T-helper 1 cell (primary cell): ENCODE measurements at regions not wholly inside any gene's neighbourhood (a gene's known extent, or its start where the extent isn't known, plus 50 kb on each side); places are given as distances from the start of the nearest gene placed in this dataset.
"Not testable (repeated sequence)": the region's sequence is repeated elsewhere in the genome, so short reads cannot be mapped to it uniquely, and the experiment has no call there.

Experiments
- DNase-seq, 5 donors: peaks; one replicate each; pipeline ENCODE4 v3.0.0-alpha.2; 2012 to 2020

DNA sequence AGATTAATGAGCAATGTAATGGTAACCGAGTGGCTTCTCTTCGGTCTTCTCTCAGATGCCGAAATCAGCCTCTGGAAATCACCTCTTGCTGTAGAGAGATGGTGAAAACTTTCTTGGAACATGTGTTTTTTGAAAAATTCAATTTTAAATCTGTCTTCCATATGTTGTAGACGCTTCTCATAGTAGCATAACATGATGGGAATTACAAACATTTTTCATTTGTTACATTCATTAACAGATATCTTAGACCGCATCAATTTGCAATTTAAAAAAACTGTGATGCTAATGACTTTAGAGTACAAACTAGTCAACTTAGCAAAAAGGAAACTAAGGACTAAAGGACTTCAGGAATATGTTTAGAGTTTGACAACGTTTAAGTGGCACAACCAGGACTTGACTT, 275.2 kb downstream of the ASXL3 start:
- no peak for DNase-seq

DNA sequence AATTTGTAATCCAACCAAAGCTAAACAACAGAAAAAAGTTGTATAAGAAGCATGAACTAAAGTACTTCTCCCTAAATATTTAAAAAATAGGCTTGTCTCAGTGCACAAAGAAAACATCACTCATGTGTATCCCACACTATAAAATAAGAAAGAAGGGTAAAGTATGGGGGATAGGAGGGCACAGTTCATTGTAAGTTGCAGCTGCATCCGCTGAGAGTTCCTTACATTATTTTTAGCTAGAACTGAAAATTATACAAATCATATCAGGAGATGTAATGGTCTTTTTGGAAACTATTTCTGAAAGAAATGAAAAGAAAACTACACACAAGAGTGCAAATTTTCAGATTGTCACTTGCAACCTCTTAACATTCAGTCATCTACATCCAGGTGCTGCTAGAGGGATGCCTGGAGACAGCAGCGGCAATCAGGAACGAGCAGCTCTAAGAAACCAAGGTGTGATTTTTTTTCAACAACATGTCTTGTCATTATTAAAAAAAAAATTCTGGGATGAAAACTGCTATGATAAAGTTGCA, 273.6 kb downstream of the ASXL3 start:
- no peak for DNase-seq

DNA sequence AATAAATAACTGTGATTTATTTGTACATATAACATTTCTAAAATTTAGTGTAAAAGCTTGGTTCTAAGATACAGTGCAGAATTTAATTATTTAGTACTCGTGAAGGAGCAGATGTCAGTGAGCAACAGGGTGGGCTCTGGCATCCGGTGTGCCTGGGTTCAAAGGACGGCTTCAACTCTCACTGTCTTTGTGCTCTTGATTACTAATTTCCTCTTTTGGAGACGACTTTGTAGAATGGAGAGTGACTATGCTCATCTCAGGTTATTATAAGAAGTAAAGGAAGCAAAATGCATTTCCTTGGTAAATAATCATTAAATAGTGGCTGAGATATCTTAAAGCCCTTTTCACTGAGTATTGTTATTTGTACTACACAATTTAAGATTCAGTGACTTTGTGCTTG, 271.7 kb downstream of the ASXL3 start:
- DNase-seq, result no peak

DNA sequence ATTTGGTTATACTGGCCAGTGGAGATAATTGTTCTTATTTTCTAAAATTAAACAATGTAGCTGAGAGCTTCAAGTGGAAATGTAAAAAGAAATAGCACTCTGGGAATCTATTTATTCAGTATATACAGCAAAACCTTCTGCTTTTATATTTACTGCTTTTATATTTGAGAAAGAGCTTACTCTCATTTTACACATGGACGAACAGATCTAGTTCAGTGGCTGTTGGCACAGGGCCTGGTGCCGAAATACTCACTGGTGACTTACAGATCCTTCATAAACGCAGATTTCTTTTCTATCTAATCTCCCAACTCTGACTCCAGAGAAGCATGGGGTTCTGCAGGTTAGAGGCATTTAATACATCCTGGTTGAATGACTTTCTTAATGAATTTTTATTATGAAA, 266.2 kb downstream of the ASXL3 start:
- no peak for DNase-seq

DNA sequence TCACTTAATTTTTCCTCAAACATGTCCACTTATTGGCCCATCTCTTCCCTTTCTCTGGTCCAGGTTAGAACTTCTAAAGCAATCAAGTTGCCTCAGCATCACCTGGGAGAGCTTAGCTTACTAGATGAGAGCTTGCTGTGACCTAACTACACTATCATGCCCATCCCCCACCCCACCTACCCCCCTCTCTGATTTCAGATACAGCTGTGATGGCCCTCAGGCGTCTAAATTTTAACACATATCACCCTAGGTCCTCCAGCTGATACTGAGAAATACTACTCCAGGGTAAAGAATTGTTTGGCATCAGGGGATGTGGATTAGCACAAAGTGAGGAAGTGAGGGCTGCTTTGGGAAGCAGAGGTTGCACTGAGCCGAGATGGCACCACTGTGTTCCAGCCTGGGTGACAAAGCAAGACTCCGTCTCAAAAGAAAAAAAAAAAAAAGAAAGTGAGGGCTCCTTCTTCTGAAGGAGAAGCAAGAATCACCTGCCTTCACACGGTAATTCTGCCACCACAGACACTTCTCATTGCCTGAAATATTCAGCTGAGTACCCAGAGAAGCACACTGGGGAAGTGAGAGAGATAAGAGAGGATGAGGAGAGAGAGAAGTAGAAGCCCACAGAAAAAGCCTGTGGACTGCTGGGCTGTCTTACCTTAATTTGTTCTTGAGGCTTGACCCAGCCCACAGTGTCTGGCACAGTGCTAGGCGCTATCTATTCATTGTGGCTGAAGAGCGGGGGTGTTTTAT, 263.4 kb downstream of the ASXL3 start:
- no peak for DNase-seq

DNA sequence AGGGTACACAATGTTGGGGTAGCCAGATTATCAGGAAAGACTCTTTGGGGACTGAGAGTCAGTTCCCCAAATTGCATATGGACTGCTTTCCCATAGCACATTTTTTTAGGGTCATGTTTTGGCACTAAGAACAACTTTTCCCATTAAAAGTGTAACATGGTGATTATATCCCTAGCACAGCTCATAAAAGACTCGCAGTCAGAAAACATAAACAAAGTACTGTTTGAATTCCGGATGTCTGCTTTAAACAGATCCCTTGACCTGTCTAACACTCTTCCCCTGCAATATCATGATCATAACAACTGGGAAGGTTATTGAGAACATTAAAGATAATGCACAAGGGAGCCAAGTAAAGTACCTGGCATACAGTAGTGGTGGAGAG, 262.2 kb downstream of the ASXL3 start:
- no peak for DNase-seq

DNA sequence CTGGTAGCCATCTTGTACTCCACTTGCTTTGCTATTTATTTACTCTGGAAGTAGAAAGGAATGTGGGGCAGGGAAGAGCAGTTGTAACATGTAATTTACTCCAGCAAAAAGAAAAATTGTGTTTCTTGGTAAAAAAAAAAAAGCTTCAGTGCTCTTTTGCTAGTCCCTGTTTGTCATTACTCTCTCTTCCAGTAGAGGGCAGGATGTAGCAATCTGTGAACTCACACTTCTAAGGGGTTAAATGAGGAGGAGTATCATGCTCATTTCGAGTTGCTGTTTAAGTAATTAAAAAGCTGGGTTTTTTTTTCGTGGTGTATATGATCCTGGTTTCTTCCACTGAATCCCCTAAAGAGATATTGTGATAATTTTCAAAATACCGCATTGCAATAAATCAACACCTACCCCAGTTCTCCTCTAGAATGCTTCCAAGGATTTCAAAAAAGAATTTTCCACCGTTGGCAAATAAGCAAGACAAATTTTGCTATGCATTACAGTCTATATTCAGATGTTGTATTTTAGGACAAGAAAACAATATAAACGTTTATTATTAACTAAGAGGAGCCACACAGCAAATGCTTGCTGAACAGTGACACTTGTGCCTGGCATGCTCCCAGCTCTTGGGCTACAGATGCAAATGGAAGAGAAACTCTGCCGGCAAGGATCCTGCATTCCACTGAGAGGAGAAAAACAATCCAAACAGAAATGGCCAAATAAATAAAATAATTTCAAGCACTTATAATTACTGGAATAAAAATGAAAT, 261.6 kb downstream of the ASXL3 start:
- no peak for DNase-seq

DNA sequence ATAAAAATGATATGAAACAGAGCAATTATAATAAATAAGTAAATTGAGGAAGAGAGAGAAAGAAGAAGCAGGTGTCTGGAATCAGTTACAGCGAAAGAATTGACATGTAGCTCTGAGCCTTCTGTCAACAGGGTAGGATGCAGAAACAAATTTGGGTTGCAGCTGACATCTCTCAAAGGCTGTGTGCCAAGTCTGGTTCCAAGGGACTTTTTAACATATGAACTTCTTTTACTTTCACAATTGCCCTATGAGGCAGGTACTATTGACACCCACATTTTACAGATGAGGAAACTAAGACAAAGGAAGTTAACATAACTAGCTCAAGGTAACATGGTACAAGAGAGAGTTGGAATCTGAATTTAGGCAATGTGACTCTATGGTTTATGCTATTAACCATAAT, 260.0 kb downstream of the ASXL3 start:
- DNase-seq, result no peak

DNA sequence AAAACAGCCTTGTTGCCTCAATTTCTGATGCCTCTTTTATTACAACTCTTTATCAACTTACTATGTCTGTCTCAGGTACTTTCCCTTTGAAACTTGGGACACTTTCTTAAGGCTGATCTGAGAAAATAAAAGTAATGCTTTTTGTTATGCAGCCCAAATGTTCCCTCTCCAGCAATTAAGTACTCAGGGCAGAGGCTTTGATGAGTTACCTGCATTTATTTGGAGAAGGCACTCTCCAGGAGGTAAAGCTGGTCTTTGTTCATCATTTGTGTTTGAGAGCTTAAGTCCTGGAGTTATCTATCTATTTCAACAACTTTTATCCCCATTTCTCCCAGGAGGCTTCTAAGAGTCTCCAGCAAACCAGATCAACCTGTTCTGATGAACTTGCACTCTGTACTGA, 259.2 kb downstream of the ASXL3 start:
- DNase-seq, result no peak

DNA sequence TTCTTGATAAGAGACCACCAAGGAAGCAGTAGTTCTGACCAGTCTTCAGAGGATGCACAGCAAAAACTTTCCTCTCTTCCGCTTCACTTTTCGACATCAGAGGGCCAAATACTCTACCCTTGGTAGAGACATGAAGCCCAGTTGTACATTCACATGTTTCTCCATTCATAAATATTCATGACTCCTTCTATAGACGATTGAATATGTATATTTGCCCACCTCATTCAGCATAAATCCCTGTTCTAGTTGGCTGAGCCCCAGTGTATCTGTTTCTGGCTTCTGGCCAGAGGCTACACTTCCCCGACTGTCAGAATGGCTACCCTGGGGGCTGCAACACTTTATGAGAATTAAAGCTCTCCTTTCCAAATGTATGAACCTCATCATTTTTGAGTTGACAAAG, 258.5 kb downstream of the ASXL3 start:
- DNase-seq, result no peak

DNA sequence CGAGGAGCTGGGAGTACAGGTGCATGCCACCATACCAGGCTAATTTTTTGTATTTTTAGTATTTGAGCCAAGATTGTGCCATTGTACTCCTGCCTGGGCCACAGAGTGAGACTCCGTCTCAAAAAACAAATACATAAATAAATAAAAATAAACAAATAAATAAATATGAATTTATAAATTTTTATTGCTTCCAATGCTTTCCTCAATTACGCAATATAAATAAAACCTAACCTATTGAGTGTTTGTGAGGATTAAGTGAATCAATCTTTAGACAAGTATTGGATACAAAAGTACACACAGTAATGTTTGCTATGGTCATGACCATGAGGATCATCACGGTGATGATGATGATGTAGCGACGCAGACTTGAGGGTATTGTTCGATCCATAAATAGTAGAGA, 257.4 kb downstream of the ASXL3 start:
- no peak for DNase-seq

DNA sequence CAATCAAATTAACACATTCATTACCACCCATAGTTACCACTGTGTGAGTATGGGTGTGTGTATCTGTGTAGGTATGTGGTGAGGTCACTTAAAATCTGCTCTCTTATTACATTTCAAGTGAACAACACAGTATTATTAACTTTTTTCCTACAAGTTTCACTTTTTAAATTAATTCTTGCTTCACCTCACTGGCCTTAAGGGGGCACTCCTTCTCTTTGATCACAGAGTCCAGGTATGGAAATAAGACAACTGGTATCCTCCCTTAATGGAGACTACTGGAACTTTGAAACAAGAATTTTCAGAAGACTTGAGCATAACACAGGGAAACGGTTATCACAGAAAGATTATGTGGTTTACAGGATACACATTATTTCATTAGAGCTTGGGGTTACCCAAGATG, 255.8 kb downstream of the ASXL3 start:
- DNase-seq, result no peak

DNA sequence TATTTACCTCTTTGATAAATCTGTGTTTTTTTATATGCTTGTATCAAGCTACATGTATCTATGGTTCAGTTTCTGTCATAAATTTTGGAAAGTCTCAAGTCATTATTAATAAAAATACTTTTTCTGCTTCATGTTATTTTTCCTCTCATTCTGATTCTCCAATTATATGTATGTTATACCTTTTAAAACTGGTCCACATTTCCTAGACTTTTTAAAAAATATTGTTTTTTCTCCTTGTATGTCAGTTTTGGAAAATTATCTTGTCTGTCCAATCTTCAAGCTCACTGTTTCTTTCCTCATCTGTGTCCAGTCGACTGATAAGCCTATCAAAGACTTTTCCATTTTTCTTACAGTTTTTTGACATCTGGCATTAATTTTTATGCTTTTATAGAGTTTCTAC, 253.4 kb downstream of the ASXL3 start:
- no peak for DNase-seq

DNA sequence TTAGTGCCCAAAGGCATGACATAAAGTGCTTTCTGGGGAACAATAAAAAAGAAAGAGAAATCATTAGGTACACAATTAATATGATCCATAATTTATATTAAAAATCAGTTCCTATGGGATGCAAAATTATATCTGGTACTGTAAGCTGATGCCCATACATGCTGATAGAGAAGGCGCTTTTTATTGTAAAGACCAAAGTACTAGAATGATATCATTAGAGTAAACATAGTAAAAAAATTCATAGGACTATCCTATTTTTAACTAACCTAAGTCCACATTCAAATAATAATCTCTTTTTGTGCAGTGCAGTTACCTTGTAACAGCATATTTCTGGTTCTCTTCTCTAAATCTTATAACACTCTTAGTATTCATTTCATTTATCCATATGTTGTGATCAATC, 252.2 kb downstream of the ASXL3 start:
- DNase-seq, result no peak

DNA sequence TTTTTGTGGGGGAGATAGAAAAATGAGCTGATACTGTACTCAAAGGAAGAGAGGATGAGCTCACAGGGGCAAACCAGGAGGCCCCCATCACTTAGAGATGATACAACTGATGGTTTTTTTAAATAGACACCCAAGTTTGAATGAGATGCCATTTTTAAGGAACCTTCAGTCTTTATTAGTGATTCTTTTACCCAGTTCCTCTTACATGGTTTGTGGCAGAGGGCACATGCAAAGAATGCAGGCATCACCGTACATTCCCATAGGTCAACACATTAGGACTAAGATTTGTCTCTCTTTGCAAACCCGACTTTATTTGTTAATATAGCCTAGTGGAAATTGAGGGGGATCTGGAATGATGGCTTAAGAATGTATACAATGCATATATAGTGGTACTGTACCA, 250.9 kb downstream of the ASXL3 start:
- no peak for DNase-seq

DNA sequence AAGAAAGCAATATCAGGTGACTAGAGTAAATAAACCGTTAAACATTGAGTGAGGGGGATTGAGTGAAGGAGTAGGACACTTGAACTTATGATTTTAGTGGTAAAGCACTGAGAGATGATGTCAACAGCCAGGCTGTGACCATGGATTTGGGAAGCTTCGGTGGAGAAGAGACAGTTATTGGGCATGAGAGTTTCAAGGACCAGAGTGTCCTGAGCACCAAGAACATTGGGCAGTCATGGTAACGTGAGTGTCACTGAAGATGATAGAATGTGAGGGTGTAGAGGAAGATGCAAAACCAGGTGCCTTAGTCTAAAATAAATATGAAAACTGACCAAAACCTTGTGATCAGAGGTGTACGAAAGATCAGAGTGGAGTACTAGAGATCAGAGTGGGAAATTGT, 248.1 kb downstream of the ASXL3 start:
- DNase-seq, result no peak

DNA sequence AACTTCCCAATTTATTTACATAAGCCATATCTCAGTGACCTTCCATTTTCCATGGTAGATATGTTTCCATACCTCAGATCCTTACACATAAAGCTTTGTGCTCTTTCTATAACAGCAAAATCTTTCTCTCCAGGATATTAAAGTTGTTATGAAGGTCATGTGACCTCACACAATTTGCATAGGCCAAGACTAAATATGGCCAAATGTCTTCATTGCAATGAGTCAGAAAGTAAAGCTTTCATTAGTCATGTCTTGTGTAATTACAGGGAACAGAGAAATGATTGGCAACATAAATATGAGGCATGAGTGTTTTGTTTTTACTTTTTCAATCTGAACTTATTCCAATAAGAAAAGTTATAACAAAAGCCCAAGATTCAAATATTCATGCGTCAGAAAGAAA, 243.5 kb downstream of the ASXL3 start:
- DNase-seq, result no peak

DNA sequence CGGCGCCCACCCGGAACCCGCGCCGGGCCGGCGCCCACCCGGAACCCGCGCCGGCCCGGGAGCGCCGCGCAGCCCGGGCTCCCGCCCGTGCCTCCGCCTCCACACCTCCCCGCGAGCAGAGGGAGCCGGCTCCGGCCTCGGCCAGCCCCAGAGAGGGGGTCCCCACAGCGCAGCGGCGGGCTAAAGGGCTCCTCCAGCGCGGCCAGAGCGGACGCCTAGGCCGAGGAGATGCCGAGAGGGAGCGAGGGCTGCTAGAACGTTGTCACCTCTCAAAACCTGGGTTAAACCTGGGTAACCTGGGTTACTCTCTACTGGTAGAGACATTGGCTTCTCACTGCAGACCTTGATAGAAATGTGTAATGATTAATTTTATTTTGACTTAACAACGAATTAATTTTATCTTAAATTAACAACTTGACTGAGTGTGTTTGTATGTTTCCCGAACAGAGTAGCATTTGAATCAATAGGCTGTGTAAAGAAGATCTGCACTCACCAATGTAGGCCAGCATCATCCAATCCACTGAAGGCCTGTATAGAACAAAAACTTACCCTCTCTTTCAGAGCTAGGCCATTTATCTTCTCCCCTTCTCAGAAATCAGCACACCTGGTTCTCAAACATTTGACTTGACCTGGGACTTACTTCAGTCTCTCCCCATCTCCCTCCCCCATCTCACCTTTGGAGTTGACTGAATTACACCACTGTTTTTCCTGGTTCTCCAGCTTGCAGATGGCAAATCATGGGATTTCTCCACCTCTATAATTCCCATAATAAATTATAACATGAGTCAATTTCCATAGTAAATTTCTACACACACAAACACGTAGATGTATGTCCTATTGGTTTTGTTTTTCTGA, 242.7 kb downstream of the ASXL3 start:
- no peak for DNase-seq

DNA sequence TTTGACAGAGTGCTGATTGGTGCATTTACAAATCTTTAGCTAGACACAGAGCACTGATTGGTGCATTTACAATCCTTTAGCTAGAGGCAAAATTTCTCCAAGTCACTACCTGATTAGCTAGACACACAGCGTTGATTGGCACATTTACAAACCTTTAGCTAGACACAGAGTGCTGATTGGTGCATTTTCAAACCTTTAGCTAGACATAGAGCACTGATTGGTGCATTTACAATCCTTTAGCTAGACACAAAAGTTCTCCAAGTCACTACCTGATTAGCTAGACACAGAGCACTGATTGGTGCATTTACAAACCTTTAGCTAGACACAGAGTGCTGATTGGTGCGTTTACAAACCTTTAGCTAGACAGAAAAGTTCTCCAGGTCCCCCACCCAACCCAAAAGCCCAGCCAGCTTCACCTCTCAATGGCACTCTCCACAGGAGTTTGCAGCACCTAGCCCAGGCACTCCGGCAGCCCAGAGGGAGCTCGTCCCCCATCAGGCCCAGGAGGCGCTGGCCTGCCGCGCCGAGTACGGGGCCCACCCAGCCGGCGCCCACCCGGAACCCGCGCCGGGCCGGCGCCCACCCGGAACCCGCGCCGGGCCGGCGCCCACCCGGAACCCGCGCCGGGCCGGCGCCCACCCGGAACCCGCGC, 241.8 kb downstream of the ASXL3 start:
- not testable (repeated sequence) for DNase-seq

DNA sequence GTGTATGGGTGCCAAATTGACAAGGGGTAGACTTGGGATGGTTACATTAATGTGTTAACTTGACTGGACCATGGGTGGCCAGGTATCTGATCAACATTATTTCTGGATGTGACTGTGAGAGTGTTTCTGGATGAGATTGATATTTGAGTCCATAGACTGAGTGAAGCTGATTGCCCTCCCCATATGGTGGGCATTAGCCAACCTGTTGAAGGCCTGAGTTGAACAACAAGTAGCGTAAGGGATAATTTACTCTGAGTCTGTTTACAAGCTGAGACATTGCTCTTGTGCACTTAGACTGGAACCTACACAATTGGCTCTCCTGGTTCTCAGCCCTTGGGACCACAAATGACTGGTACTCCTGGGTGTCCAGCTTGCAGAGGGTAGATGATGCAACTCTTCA, 240.1 kb downstream of the ASXL3 start:
- DNase-seq, result no peak

DNA sequence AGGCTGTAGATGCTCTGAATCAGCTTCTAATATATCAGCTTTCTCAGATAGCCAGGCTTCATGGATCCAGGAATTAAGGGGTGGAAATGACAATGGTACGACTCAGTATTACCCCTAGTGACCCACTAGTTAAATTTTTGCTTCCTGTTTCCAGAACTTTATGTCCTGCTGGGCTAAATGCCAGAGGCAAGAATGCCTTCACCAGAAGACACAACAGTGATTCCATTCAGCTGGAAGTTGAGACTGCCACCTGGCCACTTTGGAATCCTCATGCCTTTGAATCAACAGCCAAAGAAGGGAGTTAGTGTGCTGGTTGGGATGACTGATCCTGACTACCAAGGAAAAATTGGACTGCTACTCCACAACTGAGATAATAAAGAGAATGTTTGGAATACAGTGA, 239.1 kb downstream of the ASXL3 start:
- DNase-seq, result no peak

DNA sequence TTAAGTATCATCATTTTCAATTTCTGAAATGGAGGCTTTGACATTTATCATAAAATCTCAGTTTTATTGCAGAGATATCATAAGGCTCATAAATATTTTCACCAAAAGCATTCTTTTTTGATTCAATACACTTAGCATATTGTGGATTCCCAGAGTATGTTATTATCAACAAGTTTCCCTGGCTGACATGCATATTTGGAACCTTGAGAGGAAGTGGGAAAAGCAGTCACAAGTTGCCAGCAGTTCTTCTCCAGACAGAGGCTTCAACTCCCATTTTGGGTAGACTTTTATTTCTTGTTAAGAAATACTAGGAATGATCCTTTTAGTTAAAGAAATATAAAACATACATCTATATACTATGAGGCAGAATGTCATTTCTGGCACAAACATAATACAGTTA, 236.5 kb downstream of the ASXL3 start:
- DNase-seq, result no peak

DNA sequence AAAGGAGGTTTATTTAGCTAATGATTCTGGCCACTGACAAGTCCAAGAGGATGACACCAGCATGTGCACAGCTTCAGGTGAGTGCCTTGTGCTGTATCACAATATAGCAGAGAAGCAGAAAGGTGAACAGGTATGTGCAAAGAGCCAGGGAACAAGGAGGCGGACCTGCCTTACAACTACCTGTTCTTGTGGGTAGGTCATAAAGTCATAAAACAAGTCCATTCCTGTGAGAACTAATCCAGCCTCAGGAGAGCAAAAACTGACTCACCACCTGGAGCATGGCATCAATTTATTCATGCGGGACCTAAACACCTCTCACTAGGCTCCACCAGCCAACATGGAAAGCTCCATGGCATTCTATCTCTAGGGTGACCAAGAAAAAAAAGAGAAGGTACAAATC, 234.2 kb downstream of the ASXL3 start:
- no peak for DNase-seq
